HUDEP-2 (cell line): ENCODE measurements at regions not wholly inside any gene's neighbourhood (a gene's known extent, or its start where the extent isn't known, plus 50 kb on each side); places are given as distances from the start of the nearest gene placed in this dataset.
"Not testable (repeated sequence)": the region's sequence is repeated elsewhere in the genome, so short reads cannot be mapped to it uniquely, and the experiment has no call there.

Experiments
- DNase-seq, 76 experiments: peaks; one replicate each; lab custom pipeline; 2025; ENCODE audit not compliant: unreplicated experiment in 76 of 76; lab: John Stamatoyannopoulos, UW

- no peak for DNase-seq
These were observed 305.8 kb downstream of the MDFIC start for GRCh38 chr7:115227473-115228235.

DNA sequence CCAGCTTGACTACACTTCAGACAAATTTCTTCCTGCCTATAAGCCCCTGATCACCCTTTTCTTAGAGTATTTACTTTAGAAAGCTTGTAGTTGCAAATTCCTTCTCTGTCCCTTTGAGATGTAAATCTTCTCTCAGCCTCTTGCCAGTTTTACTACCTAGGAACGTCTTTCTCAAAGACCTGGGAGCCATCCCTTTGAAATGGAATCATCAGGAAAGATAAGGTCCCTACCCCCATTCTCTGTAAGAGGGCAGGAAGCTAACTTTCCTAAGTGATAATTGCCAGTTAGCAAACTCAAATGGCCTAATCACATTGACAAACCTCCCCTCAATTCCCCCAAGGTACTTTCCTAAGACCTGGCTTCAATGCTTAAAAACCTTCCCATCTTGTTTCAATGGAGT, 304.5 kb downstream of the MDFIC start:
- DNase-seq, result no peak

GRCh38 chr7:115224922-115225321, 303.0 kb downstream of the MDFIC start:
- no peak for DNase-seq

- DNase-seq, result no peak
These were observed 302.1 kb downstream of the MDFIC start for GRCh38 chr7:115223959-115224358.

GRCh38 chr7:115221456-115221855, 299.6 kb downstream of the MDFIC start:
- no peak for DNase-seq

DNA sequence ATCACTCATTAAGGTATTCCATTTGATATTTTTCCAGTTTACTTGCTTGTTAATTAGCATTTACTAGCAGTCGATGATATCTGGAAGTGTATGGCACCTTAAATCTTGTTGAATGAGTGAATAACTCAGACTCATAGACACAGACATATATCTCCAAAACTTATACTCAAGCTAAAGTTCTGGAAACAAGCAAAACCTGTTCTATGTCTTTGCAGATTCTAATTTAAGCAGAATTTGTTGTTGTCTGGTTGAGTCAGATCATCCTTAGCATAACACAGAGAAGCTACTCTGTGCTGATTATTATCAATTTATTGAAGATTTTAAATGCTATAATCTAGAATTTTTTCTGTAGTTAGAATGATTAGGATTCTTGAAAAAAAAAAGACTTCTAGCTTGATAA, 296.2 kb downstream of the MDFIC start:
- DNase-seq, result no peak

GRCh38 chr7:115217373-115217772, 295.5 kb downstream of the MDFIC start:
- DNase-seq, result no peak

DNA sequence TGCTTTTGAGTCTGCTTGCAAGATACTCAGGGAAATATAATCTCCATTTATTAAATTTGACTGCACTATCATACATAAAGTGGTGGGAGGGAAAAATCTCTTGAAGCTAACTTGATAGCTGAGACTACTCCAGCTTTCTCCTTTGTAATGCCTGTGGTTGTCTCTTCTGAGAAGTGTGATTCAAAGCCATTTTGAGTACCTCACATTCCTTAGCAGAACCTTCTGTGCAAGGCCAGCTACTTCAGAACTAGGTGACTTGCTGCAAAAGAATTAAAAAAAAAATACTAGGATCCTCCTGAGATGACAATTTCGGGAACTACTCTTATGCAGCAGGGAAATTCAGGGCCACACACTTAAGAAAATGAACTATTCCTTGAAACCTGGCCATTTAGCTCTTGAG, 294.8 kb downstream of the MDFIC start:
- DNase-seq, result no peak

- DNase-seq, result no peak
These were observed 289.3 kb downstream of the MDFIC start for GRCh38 chr7:115211171-115211570.

GRCh38 chr7:115210552-115210951, 288.7 kb downstream of the MDFIC start:
- no peak for DNase-seq

DNA sequence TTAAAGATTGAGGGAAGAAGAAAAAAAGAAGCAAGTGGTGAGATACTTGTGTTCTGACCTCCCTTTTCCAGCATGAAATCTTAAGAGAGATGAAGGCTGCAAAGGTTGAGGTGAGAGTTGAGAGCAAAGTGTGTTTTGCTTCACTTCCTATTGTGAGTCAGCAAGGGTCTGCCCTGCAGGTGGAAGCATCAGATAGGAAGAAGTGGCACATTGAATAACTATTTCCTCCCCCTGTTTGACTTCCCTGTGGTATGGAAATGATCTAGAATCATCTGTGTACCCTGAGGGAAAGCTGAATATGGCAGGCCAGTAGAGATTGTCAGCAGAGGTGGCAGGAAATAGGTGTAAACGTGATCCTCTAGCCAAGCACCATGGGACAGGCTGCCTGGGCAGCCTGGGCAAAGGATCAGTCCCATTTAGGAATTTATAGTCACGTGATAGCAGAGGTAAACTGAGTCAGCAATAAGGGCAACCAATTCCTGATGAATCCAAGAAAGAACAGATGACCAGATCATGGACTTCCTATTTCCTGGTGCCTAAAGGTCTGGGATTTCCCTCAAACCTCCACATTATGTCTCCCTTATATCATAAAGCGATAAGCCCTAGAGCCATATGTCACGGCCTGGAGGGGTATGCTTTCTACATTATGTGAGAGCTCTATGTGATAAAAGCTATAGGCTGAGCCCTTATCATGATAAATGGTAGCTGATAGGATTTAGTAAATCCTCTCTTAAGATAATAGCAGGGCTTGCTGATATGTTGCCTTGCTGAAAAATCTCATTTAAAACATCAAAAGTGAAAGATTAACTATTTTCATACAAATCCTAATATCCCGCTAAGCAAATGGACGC, 287.0 kb downstream of the MDFIC start:
- no peak for DNase-seq

- not testable (repeated sequence) for DNase-seq
These were observed 284.5 kb downstream of the MDFIC start for GRCh38 chr7:115206374-115206773.

DNA sequence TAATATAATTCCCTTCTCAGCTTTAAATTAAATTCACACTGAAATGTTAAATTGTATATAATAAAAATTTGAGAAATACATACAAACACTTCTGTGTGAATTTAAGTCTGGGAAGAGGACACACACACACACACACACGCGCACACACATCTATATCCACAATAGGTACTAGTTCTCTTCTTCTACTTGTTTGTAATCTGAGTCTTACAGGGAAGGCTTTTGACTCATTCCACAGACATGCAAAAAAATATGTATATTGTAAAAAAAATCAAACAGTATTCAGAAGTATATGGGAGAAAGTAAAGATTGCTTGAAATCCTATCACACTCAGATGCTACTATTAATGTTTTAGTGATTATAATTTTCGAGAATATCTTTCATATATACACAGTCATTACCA, 276.2 kb downstream of the MDFIC start:
- no peak for DNase-seq

DNA sequence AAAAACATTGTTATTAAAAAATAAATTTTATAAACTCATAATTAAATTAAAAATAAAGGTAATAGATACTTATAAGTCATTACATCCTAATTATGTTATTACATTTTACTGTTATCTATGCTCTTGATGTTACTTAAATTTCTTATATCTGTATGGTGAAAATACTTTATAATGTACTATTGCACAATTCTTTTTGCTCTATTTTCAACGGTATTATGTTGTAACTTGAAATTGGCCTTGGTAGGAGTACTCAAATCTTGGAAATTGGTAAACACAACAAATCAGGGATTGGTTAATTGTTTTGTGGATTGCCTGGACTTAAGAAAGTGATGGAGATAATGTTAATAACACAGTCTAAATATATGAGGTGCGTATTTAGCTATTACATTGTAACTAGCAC, 273.3 kb downstream of the MDFIC start:
- DNase-seq, result no peak

GRCh38 chr7:115191526-115191925, 269.6 kb downstream of the MDFIC start:
- no peak for DNase-seq

- no peak for DNase-seq
These were observed 261.6 kb downstream of the MDFIC start for GRCh38 chr7:115183431-115184057.

DNA sequence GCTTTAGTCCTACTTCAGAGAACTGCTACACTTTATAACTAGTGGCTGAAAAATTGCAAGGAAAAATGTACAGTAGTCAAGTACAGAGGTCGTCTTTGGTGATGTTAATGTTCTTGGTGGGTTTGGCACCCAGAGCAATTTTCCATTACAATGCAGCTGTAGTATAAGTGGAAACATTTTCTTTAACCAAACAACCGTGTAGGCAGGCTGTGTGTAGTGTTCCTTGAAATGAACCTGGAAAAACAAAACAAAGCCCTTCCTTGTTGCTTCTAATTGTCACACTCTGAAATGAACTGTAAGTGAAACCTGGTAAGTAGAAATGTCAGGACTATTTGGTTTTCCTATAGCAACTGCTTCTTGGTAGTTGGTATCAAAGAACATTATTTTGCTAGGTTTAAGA, 256.9 kb downstream of the MDFIC start:
- DNase-seq, result peak in 1 of 76 experiments; percentile 8

GRCh38 chr7:115177823-115178222, 255.9 kb downstream of the MDFIC start:
- DNase-seq, result no peak

GRCh38 chr7:115177103-115177502, 255.2 kb downstream of the MDFIC start:
- no peak for DNase-seq

DNA sequence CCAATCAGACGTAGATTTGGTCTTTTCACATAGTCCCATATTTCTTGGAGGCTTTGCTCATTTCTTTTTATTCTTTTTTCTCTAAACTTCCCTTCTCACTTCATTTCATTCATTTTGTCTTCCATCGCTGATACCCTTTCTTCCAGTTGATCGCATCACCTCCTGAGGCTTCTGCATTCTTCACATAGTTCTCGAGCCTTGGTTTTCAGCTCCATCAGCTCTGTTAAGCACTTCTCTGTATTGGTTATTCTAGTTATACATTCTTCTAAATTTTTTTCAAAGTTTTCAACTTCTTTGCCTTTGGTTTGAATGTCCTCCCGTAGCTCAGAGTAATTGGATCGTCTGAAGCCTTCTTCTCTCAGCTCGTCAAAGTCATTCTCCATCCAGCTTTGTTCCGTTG, 250.5 kb downstream of the MDFIC start:
- DNase-seq, result not testable (repeated sequence)

GRCh38 chr7:115153769-115154477, 232.0 kb downstream of the MDFIC start:
- no peak for DNase-seq
